Neuronal stem cell (in vitro differentiated cells): ENCODE measurements at regions not wholly inside any gene's neighbourhood (a gene's known extent, or its start where the extent isn't known, plus 50 kb on each side); places are given as distances from the start of the nearest gene placed in this dataset.
A peak's percentile ranks its signal among the peaks of the same experiment; 100 is the strongest.

ENCODE experiments used
- DNase-seq: peaks from one replicate; pipeline ENCODE4 v3.0.0-alpha.2; 2013; ENCODE audit warnings: low spot score
- H2AFZ ChIP-seq: one replicate; pipeline ENCODE4 v1.6.1; 2013; ENCODE audit warnings: mild to moderate bottlenecking, low read length, inconsistent platforms
- H2AK5ac ChIP-seq: 2 replicates; pipeline ENCODE4 v1.6.1; 2013; ENCODE audit warnings: low read depth, mild to moderate bottlenecking, inconsistent platforms, low read length, moderate library complexity, mixed read lengths
- H2BK120ac ChIP-seq: 2 replicates; pipeline ENCODE4 v1.6.1; 2013; ENCODE audit warnings: low read depth, mild to moderate bottlenecking, inconsistent platforms, low read length, moderate library complexity, mixed read lengths
- H2BK12ac ChIP-seq: one replicate; pipeline ENCODE4 v1.6.1; 2013; ENCODE audit warnings: low read length, inconsistent platforms
- H2BK15ac ChIP-seq: 2 replicates; pipeline ENCODE4 v1.6.1; 2013; ENCODE audit warnings: mild to moderate bottlenecking, low read length, inconsistent platforms, mixed read lengths
- H2BK5ac ChIP-seq: one replicate; pipeline ENCODE4 v1.6.1; 2013; ENCODE audit warnings: inconsistent platforms, mild to moderate bottlenecking, low read length, moderate library complexity
- H3K14ac ChIP-seq: one replicate; pipeline ENCODE4 v1.6.1; 2013; ENCODE audit warnings: low read length, inconsistent platforms
- H3K18ac ChIP-seq: 2 replicates; pipeline ENCODE4 v1.6.1; 2013; ENCODE audit warnings: low read length, inconsistent platforms
- H3K23ac ChIP-seq: 2 replicates; pipeline ENCODE4 v1.6.1; 2013; ENCODE audit warnings: low read depth, mild to moderate bottlenecking, mixed read lengths, low read length, inconsistent platforms; ENCODE audit not compliant: poor library complexity
- H3K27ac ChIP-seq: replicated peaks from 3 replicates; pipeline ENCODE4 v1.5.1; 2013; ENCODE audit warnings: low read length, inconsistent platforms
- H3K27me3 ChIP-seq, 3 experiments: 2 replicates each; pipeline ENCODE4 v1.6.1; 2013; ENCODE audit warnings: low read length in 3 of 3, mild to moderate bottlenecking in 2 of 3, inconsistent platforms in 1 of 3, low read depth in 1 of 3, mixed read lengths in 1 of 3, moderate library complexity in 1 of 3; ENCODE audit not compliant: control insufficient read depth in 3 of 3, insufficient read depth in 3 of 3
- H3K36me3 ChIP-seq, 2 donors: replicated peaks in 1 of 2; 2 replicates each; pipeline ENCODE4 v1.6.1; 2013; ENCODE audit warnings: low read length in 2 of 2; ENCODE audit not compliant: control insufficient read depth in 2 of 2, insufficient read depth in 2 of 2
- H3K4ac ChIP-seq: 2 replicates; pipeline ENCODE4 v1.6.1; 2013; ENCODE audit warnings: inconsistent platforms, mild to moderate bottlenecking, low read length, moderate library complexity
- H3K4me1 ChIP-seq, 2 donors: 1 replicate in 1 of 2; 2 replicates in 1 of 2; pipeline ENCODE4 v1.6.1; 2013; ENCODE audit warnings: low read length in 2 of 2, low read depth in 1 of 2; ENCODE audit not compliant: control insufficient read depth in 2 of 2, insufficient read depth in 1 of 2
- H3K4me2 ChIP-seq: one replicate; pipeline ENCODE4 v1.6.1; 2013; ENCODE audit warnings: mild to moderate bottlenecking, low read length, inconsistent platforms; ENCODE audit not compliant: insufficient read depth, poor library complexity, severe bottlenecking
- H3K4me3 ChIP-seq, 2 donors: 2 replicates each; pipeline ENCODE4 v1.5.1; 2013; ENCODE audit warnings: low read length in 2 of 2, mild to moderate bottlenecking in 2 of 2, inconsistent platforms in 1 of 2, moderate library complexity in 1 of 2
- H3K79me1 ChIP-seq: one replicate; pipeline ENCODE4 v1.6.1; 2013; ENCODE audit warnings: low read depth, mild to moderate bottlenecking, inconsistent platforms, low read length, moderate library complexity
- H3K9ac ChIP-seq: one replicate; pipeline ENCODE4 v1.6.1; 2013; ENCODE audit warnings: mild to moderate bottlenecking, low read depth, low read length, inconsistent platforms; ENCODE audit not compliant: poor library complexity
- H3K9me3 ChIP-seq, 2 donors: replicated peaks in 1 of 2; 2 replicates each; pipeline versions ENCODE3 to v1.6.1; 2013; ENCODE audit warnings: low read length in 2 of 2, mild to moderate bottlenecking in 2 of 2, inconsistent platforms in 1 of 2, low read depth in 1 of 2, mixed read lengths in 1 of 2, moderate library complexity in 1 of 2; ENCODE audit not compliant: control insufficient read depth in 2 of 2, insufficient read depth in 1 of 2
- H4K8ac ChIP-seq: one replicate; pipeline ENCODE4 v1.6.1; 2013; ENCODE audit warnings: low read depth, mild to moderate bottlenecking, inconsistent platforms, low read length, moderate library complexity
- H4K91ac ChIP-seq: one replicate; pipeline ENCODE4 v1.6.1; 2013; ENCODE audit warnings: low read length, low read depth, mild to moderate bottlenecking, inconsistent platforms; ENCODE audit not compliant: poor library complexity
- WGBS, 2 donors: extraction: QIAGEN DNeasy Blood & Tissue Kit; methylation state at CpG; one replicate each; pipeline ENCODE4 v1.1.7; 2013; ENCODE audit warnings: missing lambda C conversion rate in 2 of 2, mixed read lengths in 1 of 2; ENCODE audit not compliant: insufficient read length in 2 of 2, insufficient replicate concordance in 1 of 2; ENCODE audit errors: extremely low coverage in 2 of 2; 5-methylcytosine and 5-hydroxymethylcytosine counted together

DNA sequence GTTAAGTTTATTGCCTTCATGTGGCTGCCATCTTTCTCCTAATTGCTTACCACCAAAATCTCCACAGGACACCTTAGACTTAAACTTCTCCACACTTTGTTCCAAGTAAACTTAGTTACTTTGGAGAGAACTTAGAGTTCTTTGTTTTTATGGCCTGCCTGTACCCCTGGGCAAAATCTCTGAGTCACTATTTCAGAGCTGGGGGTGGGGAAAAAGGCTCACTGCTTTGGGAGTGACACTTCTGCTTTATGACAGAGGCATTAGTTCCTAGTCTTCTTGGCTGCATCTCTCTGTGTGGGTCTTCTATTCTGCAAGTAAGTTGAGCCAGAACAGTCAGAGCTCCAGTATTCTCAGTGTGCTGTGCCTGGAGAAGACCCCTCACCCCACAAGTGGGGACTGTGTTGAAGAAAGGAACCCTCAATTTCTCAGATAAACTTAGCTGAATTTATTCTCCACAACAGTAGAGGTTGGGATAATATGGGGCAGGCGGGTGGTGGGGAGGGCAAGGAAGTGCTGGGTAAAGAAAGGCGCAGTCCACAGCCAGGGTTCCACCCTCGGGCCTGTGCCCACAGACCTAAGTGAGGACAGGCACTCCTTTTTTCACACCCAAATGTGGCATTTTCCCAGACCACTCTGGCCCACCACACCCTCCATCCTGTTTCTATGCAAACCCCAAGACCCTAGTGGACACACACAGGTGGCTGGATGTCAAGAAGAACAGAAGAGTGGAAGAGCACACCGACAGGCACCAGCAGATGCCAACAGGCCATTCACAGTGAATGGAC, 636.6 kb upstream of the MAN1A1 start:
- H3K36me3 ChIP-seq, result no peaks in the 10 kb centered on the region
- no peak overlapping the region for H4K8ac ChIP-seq
- H2BK12ac ChIP-seq, result no peak overlapping the region
- H3K27me3 ChIP-seq, result no peaks in the 10 kb centered on the region
- H2BK5ac ChIP-seq, result no peak overlapping the region
- H2BK15ac ChIP-seq, result no peak overlapping the region
- H3K79me1 ChIP-seq, result no peaks in the 10 kb centered on the region
- H3K27ac ChIP-seq, result no peak overlapping the region
- H3K18ac ChIP-seq, result peak overlapping the region; percentile 13
- H3K4me1 ChIP-seq, result no peaks in the 10 kb centered on the region
- no peak overlapping the region for H2AFZ ChIP-seq
- DNase-seq, result no peak
- H3K9me3 ChIP-seq, result no peaks in the 10 kb centered on the region
- no peak overlapping the region for H3K4me2 ChIP-seq
- H2BK120ac ChIP-seq, result no peak overlapping the region
- H3K9ac ChIP-seq, result no peak overlapping the region
- no peak overlapping the region for H4K91ac ChIP-seq
- no CpG with 5 or more reads among the region's 4 CpGs for WGBS, 2 donors
- no peak overlapping the region for H3K4ac ChIP-seq
- H3K14ac ChIP-seq, result peak overlapping the region; percentile 25
- H3K23ac ChIP-seq, result no peak overlapping the region
- no peak overlapping the region for H3K4me3 ChIP-seq
- H2AK5ac ChIP-seq, result no peak overlapping the region

DNA sequence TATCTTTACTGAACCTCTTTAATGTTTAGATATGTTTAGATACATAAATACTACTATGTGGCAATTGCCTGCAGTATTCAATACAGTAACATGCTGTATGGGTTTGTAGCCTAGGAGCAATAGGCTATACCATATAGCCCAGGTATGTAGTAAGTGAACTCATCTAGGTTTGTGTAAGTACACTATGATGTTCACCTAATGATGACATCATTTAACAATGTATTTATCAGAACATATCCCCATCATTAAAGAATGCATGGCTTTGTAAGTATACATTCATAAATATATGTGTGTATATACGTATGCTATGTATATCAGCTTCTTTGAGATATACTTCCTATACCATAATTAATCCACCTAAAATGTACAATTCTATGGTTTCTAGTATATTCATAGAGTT, 631.2 kb upstream of the MAN1A1 start:
- Histone ChIP-seq H3K18ac (no peak overlapping the region), H3K4me3 (no peak overlapping the region), H3K36me3 (no peaks in the 10 kb centered on the region), H3K79me1 (no peaks in the 10 kb centered on the region), H2BK120ac (no peak overlapping the region), H3K9ac (no peak overlapping the region), H3K27me3 (no peaks in the 10 kb centered on the region), H3K9me3 (no peaks in the 10 kb centered on the region), H3K14ac (no peak overlapping the region), H3K27ac (no peak overlapping the region), H4K8ac (no peak overlapping the region), H3K23ac (no peak overlapping the region), H3K4ac (no peak overlapping the region), H2AK5ac (no peak overlapping the region), H3K4me1 (no peaks in the 10 kb centered on the region), H2AFZ (no peak overlapping the region), H3K4me2 (no peak overlapping the region), H2BK12ac (no peak overlapping the region), H2BK15ac (no peak overlapping the region), H2BK5ac (no peak overlapping the region), H4K91ac (no peak overlapping the region)
- no peak for DNase-seq
- WGBS, 2 donors, result no CpG with 5 or more reads among the region's 1 CpG

DNA sequence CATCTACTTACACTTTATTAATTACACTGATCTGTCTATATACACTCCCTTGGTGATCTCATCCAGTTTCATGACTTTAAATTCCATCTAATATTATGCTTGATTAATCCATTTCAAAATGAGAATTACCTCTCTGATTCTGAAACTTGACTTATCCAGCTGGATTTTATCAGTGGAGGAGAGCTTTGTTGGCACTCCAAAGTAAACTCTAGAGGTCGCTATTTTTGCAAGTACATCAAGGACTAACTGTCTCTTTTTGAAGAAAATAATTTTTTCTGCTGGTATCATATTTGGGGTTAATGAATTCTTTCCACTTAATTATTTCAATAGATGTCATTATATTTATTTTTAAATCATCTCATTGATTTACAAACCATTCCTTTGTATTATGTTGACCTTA, 630.3 kb upstream of the MAN1A1 start:
- Histone ChIP-seq H4K91ac (no peak overlapping the region), H2BK5ac (no peak overlapping the region), H3K36me3 (no peaks in the 10 kb centered on the region), H3K4me1 (no peaks in the 10 kb centered on the region), H3K14ac (no peak overlapping the region), H3K9ac (no peak overlapping the region), H2AFZ (no peak overlapping the region), H3K4me3 (no peak overlapping the region), H2BK120ac (no peak overlapping the region), H3K4ac (no peak overlapping the region), H4K8ac (no peak overlapping the region), H3K18ac (no peak overlapping the region), H3K79me1 (no peaks in the 10 kb centered on the region), H2BK15ac (no peak overlapping the region), H3K27ac (no peak overlapping the region), H3K4me2 (no peak overlapping the region), H3K9me3 (no peaks in the 10 kb centered on the region), H3K27me3 (no peaks in the 10 kb centered on the region), H2BK12ac (no peak overlapping the region), H2AK5ac (no peak overlapping the region), H3K23ac (no peak overlapping the region)
- WGBS, 2 donors, result no CpG with 5 or more reads among the region's 1 CpG
- no peak for DNase-seq

DNA sequence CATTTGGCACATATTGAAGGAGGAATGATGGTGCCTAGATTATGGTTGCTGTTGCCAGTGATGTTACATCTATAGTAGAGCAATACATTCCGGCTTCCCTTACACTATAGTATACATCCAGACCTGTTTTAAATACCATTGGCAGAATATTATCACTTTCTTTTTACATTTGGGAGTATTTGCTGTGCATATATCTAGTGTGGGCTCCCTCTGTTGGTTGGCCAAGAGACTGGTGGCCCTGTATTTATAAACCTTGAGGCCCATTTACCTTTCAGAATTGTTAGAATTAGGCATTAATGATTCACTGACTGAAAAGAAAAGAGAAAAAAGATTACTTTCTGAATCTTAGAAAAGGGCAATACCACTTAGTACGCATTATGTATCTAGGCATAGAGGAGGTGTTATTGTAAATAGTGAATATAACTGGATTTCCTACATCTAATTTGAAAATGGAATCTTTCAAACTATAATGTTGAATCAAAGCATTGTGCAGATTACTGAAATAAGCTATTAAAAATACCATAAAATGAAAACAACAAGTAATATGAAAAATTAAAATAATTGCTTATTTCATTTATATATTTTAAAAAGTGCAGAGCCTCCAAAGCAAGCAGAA, 628.8 kb upstream of the MAN1A1 start:
- no peaks in the 10 kb centered on the region for H3K36me3 ChIP-seq
- no peak for DNase-seq

More for the DNA sequence above, 628.8 kb upstream of the MAN1A1 start:
- Histone ChIP-seq H2BK12ac (no peak overlapping the region), H2AK5ac (no peak overlapping the region), H3K9ac (no peak overlapping the region), H3K14ac (no peak overlapping the region), H3K9me3 (no peaks in the 10 kb centered on the region), H3K27ac (no peak overlapping the region), H3K4me3 (no peak overlapping the region), H3K4ac (no peak overlapping the region), H2BK5ac (no peak overlapping the region), H3K23ac (no peak overlapping the region), H2BK120ac (no peak overlapping the region), H4K8ac (no peak overlapping the region), H3K79me1 (no peaks in the 10 kb centered on the region), H4K91ac (no peak overlapping the region), H3K4me2 (no peak overlapping the region), H3K27me3 (no peaks in the 10 kb centered on the region), H3K4me1 (no peaks in the 10 kb centered on the region), H2BK15ac (no peak overlapping the region), H2AFZ (no peak overlapping the region), H3K18ac (no peak overlapping the region)
- WGBS, 2 donors, result no CpG with 5 or more reads among the region's 2 CpGs
